ENCODE measurements at regions not wholly inside any gene's neighbourhood (a gene's known extent, or its start where the extent isn't known, plus 50 kb on each side); places are given as distances from the start of the nearest gene placed in this dataset.

DNA sequence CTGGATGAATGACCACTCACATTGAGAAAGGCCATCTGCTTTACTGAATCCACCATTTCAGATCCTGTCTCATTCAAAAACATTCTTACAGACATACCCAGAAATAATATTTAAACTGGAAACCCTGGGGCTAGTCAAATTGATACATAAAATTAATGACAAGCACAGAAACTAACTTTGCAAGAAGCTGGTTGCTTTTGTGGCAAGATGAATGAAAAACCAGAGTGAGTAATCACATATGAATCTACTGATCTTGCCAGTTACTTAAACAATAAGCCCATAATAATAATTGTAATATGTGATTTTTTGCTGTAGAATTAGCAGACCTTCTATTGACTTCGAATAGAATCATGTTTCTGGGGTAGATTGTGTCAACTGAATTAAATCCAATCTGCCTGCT, 235.1 kb downstream of the PPARGC1A start:
- no peak for DNase-seq

- DNase-seq, result no peak
Observed at GRCh38 chr4:23648854-23649596, 240.8 kb downstream of the PPARGC1A start.

DNA sequence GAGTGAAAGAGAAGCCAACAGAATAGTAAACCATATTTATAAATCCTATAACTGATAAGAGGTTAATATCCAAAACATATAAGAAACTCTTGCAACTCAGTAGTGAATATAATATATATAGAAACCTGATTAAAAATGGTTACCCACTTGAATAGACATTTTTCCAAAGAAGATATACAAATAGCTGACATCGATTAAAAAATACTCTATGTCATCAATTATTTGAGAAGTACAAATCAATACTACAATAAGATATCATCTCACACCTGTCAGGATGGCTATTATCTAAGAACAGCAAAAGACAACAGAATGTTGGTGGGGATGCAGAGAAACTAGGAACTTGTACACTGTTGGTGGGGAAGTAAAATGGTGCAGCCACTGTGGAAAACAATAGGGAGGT, 254.4 kb downstream of the PPARGC1A start:
- DNase-seq, result no peak

GRCh38 chr4:23631255-23631950, 258.4 kb downstream of the PPARGC1A start:
- DNase-seq, result no peak

DNA sequence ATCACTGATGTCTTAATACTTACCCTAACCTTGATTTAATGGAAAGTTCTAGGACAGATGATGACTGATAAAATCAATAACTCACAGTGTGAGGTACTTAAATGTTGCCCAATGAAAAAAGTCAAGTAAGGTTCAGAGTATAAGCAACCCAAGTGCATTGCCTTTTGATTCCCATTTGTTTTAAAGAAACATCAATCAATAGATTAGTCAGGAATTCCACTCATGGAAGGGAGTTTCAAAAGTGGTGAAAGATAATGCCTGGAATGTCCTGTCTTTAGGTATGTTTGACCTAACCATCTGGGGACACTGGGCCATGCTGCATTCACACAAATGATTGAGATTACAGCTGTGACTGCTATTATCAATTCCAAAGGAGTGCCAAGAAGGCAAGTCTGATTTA, 259.7 kb downstream of the PPARGC1A start:
- no peak for DNase-seq

DNA sequence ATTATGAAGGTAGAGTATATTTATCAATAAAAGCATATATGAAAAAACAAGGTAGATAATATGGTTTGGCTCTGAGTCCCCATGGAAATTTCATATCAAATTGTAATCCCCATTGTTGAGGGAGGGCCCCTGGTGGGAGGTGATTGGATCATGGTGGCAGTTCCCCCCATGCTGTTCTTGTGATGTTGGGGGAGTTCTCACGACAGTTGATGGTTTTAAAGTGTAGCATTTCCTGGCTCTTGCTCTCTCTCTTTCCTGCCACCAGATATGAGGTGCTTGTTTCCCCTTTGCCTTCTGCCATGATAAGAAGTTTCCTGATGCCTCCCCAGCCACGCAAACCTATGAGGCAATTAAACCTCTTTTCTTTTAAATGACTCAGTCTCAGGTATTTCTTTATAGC, 260.4 kb downstream of the PPARGC1A start:
- no peak for DNase-seq

- no peak for DNase-seq
Observed at GRCh38 chr4:23614284-23614892, 275.5 kb downstream of the PPARGC1A start.

GRCh38 chr4:23613782-23614181, 276.1 kb downstream of the PPARGC1A start:
- DNase-seq, result no peak

- no peak for DNase-seq
Observed at GRCh38 chr4:23602720-23603119, 287.1 kb downstream of the PPARGC1A start.

DNA sequence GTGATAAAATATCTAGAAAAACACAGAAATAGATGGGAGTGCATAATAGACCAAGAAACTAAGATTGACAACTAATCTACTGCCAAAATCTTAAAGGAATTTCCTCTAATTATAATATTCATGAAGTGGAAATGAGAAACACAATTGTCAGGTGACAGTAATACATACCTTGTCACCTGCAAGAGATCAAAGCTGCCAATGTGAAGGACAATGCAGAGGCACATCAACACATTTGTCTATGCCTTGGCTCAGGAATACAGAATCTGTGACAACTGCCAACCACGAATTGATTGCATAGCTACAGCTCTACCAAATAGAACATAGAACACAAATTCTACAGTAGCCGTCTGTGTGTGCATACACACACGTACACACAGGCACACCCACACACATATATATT, 295.7 kb downstream of the PPARGC1A start:
- DNase-seq, result no peak

DNA sequence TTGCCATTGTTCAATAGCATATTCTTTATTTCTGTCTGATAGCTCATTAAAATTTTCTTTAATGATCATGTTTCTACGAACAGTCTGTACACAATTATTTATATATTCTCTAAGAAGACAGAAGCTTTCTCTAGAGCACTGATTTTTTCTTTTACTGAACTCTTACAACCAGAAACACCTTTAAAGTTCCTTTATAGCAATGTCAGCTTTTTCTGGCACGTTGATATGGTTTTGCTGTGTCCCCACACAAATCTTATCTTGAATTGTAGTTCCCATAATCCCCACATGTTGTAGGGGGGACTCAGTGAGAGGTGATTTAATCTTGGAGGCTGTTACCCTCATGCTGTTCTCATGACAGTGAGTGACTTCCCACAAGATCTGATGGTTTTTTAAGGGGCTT, 299.4 kb downstream of the PPARGC1A start:
- DNase-seq, result no peak

DNA sequence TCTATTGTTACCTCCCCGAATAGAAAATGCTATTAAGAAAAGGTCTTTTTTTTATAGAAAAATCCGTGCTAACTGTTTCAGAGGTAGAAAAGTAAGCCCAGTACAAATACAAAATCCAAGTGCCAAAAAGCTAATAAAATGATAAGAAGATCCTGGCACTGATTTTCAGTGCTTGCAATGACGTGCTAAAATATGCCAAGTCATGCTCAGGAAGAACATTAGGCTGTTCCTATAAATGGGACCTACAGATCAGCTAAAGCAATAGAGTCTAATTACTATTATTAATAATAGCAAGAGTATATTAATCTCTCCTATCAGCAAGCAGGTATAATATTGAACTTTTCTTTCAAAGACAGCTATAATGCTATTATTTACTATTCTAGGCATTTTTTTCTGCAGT, 305.8 kb downstream of the PPARGC1A start:
- no peak for DNase-seq

- DNase-seq, result no peak
Observed at GRCh38 chr4:23582671-23583070, 307.2 kb downstream of the PPARGC1A start.

DNA sequence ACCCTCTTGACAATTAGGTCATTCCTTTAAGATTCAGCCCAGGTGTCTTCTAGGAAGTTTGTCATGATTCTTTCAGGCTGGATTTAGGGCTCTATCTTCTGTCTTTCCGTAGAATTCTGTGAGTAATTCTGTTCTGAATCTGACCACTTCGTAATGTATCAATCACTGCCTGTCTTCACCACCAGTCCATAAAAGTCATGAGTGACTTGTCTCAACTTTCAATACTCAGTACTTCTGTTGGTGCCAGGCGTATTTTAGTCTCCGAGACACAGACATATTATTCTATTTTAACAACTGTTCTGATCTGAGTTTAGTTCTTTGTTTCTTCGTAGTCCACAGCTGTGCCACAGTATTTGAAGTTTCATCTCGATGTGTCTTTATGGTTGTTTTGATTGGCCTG, 310.7 kb downstream of the PPARGC1A start:
- no peak for DNase-seq

- no peak for DNase-seq
Observed at GRCh38 chr4:23577398-23577797, 312.4 kb downstream of the PPARGC1A start.

- no peak for DNase-seq
Observed at GRCh38 chr4:23572382-23572781, 317.5 kb downstream of the PPARGC1A start.

DNA sequence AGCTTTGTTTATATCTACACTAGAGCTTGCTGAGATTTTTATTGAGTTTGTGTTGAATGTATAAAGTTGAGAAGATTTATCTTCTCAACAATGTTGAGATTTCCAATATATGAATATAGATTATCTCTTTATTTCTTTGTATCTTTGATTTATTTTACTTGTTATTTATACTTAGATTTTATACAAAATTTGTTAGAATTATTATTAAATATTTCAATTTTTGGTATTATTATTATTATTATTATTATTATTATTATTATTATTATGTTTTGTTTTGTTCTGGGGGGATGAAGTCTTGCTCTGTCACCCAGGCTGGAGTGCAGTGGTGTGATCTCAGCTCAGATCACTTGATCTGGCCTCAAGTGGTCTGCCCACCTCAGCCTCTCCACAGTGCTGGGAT, 322.5 kb downstream of the PPARGC1A start:
- DNase-seq, result no peak

DNA sequence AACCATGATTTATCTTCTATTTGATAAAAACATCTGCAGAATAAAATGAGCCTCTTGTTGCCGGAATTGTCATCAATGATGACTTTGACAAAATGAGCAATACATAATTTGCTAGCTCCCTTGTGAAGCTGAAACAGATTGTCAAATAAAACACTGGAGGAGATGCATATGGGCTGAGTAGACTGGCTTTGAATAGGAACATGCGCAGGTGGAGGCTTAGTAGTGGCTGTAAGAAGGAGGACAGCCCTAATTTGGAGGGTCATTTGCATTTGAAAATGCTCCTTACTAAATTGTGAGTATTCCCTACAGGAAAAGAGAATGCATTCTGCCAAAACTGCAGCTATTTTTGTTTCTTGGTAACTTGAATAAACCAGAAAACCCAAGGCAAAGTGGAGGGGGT, 329.1 kb downstream of the PPARGC1A start:
- no peak for DNase-seq

GRCh38 chr4:23558101-23558500, 331.7 kb downstream of the PPARGC1A start:
- DNase-seq, result no peak

DNA sequence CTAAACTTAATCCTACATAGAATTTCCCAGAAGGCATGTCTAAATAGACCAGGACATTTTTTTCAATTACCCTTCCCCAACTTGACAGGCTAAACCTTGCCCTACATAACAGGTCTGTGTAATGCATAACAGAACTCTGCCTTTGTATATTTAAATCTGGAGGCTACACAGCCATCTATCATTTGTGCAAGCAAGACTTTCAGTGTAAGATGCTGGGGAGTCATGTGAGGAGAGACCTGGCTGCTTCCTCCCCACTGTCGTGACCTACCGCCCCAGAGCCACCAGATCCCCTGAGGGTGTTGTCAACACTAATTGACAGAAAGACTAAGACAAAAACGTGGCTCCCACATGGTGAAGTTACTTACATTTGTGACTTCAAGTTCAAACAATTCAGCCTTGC, 342.2 kb downstream of the PPARGC1A start:
- no peak for DNase-seq

- DNase-seq, result no peak
Observed at GRCh38 chr4:23547096-23547495, 342.8 kb downstream of the PPARGC1A start.

DNA sequence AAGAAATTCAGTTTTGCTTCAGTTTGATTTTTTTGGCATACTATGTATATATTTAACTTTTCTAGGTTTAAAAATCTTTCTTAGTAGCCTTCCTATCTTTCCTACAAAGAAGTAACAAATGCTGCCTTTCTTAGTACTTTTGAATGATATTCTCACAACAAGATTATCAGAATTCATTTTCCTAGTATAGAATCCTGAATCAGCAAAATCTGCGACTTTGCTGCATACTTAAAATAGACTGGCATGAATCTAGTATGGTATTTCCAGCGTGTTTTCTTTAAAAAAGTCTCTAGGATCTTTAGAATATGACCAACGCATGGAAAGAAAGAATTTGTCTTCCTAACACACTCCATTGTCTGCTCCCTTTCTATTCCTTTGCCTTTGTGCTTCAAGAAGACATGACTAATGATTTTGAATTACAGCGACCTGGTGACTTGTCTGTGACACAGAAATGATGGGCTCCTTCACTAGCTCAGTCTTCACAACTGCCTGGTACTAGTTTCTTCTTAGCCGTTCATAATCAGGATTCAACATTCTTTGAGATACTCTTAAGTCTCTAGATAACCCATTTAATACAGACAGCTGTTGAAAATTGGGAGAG, 349.8 kb downstream of the PPARGC1A start:
- DNase-seq, result no peak

DNA sequence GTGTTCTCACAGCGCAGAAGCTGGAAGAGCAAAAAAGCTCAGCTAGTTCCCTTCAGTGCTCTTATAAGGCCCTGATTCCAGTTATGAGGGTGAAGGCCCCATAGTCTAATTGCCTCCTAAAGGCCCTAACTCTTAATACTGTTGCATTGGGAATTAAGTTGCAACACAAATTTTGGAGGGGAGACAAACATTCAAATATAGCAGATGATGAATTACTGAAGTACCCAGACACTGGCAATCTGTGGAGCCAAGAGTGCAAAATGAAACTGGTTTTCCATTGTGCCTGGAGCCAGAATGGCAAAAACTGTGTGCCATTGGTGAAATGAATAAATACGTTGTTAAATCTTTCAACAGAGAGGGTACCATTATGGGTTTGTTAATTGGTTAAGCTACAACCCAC, 356.0 kb downstream of the PPARGC1A start:
- DNase-seq, result no peak

DNA sequence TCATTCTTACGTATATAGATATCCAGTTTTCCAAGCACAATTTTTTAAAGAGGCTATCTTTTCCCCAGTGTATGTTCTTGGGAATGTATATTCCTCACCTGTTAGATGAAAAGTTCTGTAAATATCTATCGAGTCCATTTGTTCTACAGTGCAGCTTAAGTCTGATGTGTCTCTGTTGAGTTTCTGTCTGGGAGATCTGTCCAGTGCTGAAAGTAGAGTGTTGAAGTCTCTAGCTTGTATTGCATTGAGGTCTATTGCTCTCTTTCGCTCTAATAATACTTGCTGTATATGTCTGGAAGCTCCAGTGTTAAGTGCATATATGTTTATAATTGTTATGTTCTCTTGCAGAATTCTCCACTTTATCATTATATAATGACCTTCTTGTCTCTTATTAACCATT, 373.1 kb downstream of the PPARGC1A start:
- DNase-seq, result no peak
